ENCODE measurements at regions not wholly inside any gene's neighbourhood (a gene's known extent, or its start where the extent isn't known, plus 50 kb on each side); places are given as distances from the start of the nearest gene placed in this dataset.

DNA sequence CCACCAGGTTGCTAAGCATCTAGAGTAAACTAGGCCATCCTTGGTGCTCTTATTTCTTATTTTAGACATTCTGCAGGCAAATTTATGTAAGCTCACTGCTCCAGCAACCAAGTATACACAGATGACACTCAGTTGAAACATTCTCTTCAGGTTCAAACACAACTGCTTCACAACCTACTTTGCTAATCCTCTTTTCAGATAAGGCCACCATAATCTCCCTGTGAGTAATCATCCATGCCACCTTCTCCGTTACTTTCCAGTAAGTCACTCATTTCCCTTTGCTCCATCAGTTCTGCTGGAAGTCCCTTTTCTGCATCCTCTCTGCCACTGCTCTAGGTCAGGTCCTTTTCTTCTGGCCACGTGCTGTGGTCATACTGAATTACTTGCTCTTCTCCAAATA lies 120.2 kb upstream of the WDFY3 start:
- ATAC-seq: no peak
- TF ChIP-seq ZNF70 (CRISPR knock-in tag; IDR thresholded peaks at IDR 0.05) (no peak), RARB (CRISPR knock-in tag; IDR thresholded peaks at IDR 0.05) (no peak), PPARA (CRISPR knock-in tag; IDR thresholded peaks at IDR 0.05; ENCODE audit: borderline replicate concordance) (no peak)

- no peak for ATAC-seq
- no peak for TF ChIP-seq ZNF70 (CRISPR knock-in tag; IDR thresholded peaks at IDR 0.05)
- no peak for TF ChIP-seq ARNTL (CRISPR knock-in tag; IDR thresholded peaks at IDR 0.05; ENCODE audit: borderline replicate concordance, low read depth)
- no peak for TF ChIP-seq ZNF8 (CRISPR knock-in tag; IDR thresholded peaks at IDR 0.05)
- TF ChIP-seq, protein P1, sequence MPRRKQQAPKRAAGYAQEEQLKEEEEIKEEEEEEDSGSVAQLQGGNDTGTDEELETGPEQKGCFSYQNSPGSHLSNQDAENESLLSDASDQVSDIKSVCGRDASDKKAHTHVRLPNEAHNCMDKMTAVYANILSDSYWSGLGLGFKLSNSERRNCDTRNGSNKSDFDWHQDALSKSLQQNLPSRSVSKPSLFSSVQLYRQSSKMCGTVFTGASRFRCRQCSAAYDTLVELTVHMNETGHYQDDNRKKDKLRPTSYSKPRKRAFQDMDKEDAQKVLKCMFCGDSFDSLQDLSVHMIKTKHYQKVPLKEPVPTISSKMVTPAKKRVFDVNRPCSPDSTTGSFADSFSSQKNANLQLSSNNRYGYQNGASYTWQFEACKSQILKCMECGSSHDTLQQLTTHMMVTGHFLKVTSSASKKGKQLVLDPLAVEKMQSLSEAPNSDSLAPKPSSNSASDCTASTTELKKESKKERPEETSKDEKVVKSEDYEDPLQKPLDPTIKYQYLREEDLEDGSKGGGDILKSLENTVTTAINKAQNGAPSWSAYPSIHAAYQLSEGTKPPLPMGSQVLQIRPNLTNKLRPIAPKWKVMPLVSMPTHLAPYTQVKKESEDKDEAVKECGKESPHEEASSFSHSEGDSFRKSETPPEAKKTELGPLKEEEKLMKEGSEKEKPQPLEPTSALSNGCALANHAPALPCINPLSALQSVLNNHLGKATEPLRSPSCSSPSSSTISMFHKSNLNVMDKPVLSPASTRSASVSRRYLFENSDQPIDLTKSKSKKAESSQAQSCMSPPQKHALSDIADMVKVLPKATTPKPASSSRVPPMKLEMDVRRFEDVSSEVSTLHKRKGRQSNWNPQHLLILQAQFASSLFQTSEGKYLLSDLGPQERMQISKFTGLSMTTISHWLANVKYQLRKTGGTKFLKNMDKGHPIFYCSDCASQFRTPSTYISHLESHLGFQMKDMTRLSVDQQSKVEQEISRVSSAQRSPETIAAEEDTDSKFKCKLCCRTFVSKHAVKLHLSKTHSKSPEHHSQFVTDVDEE (CRISPR knock-in tag; IDR thresholded peaks at IDR 0.05): no peak
- TF ChIP-seq ESRRG (CRISPR knock-in tag; IDR thresholded peaks at IDR 0.05): no peak
- TF ChIP-seq, protein P2, sequence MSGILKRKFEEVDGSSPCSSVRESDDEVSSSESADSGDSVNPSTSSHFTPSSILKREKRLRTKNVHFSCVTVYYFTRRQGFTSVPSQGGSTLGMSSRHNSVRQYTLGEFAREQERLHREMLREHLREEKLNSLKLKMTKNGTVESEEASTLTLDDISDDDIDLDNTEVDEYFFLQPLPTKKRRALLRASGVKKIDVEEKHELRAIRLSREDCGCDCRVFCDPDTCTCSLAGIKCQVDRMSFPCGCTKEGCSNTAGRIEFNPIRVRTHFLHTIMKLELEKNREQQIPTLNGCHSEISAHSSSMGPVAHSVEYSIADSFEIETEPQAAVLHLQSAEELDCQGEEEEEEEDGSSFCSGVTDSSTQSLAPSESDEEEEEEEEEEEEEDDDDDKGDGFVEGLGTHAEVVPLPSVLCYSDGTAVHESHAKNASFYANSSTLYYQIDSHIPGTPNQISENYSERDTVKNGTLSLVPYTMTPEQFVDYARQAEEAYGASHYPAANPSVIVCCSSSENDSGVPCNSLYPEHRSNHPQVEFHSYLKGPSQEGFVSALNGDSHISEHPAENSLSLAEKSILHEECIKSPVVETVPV (CRISPR knock-in tag; IDR thresholded peaks at IDR 0.05): no peak
- TF ChIP-seq ISL1 (CRISPR knock-in tag; IDR thresholded peaks at IDR 0.05): no peak
- TF ChIP-seq ZC3H10 (CRISPR knock-in tag; IDR thresholded peaks at IDR 0.05): no peak
- TF ChIP-seq BACH2 (CRISPR knock-in tag; IDR thresholded peaks at IDR 0.05; ENCODE audit: borderline replicate concordance): no peak
- TF ChIP-seq ZFP30 (CRISPR knock-in tag; IDR thresholded peaks at IDR 0.05): no peak
- TF ChIP-seq CREB5 (CRISPR knock-in tag; IDR thresholded peaks at IDR 0.05; ENCODE audit: low read depth): no peak
- no peak for TF ChIP-seq PPARA (CRISPR knock-in tag; IDR thresholded peaks at IDR 0.05; ENCODE audit: borderline replicate concordance)
- no peak for TF ChIP-seq TOX (CRISPR knock-in tag; IDR thresholded peaks at IDR 0.05; ENCODE audit: borderline replicate concordance)
- no peak for TF ChIP-seq OSR1 (CRISPR knock-in tag; IDR thresholded peaks at IDR 0.05)
- TF ChIP-seq, protein P3, sequence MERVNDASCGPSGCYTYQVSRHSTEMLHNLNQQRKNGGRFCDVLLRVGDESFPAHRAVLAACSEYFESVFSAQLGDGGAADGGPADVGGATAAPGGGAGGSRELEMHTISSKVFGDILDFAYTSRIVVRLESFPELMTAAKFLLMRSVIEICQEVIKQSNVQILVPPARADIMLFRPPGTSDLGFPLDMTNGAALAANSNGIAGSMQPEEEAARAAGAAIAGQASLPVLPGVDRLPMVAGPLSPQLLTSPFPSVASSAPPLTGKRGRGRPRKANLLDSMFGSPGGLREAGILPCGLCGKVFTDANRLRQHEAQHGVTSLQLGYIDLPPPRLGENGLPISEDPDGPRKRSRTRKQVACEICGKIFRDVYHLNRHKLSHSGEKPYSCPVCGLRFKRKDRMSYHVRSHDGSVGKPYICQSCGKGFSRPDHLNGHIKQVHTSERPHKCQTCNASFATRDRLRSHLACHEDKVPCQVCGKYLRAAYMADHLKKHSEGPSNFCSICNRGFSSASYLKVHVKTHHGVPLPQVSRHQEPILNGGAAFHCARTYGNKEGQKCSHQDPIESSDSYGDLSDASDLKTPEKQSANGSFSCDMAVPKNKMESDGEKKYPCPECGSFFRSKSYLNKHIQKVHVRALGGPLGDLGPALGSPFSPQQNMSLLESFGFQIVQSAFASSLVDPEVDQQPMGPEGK (CRISPR knock-in tag; IDR thresholded peaks at IDR 0.05; ENCODE audit: borderline replicate concordance): no peak
- no peak for TF ChIP-seq SNAI2 (CRISPR knock-in tag; IDR thresholded peaks at IDR 0.05)
- no peak for TF ChIP-seq RARB (CRISPR knock-in tag; IDR thresholded peaks at IDR 0.05)
Observed at GRCh38 chr4:85092536-85092935, 126.0 kb upstream of the WDFY3 start.

DNA sequence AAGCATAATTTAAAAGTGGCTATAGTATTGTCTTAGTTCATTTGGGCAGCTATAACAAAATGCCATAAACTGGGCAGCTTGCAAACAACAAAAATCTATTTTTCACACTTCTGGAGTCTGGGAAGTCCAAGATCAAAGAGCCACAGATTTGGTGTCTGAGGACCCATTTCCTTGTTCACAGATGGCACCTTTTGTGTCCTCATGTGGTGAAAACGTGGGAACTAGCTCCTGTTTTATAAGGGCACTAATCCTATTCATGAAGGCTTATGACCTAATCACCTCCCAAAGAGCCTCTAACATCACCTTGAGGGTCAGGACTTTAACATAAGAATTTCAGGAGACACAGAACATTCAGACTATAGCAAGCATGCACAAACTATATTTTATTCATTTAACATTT lies 126.5 kb upstream of the WDFY3 start:
- no peak for TF ChIP-seq ZC3H10 (CRISPR knock-in tag; IDR thresholded peaks at IDR 0.05)
- TF ChIP-seq ARNTL (CRISPR knock-in tag; IDR thresholded peaks at IDR 0.05; ENCODE audit: borderline replicate concordance, low read depth): no peak
- TF ChIP-seq ZNF565 (CRISPR knock-in tag; conservative IDR thresholded peaks at IDR 0.05; ENCODE audit: low read depth): no peak
- TF ChIP-seq, protein P2 (CRISPR knock-in tag; IDR thresholded peaks at IDR 0.05): no peak
- TF ChIP-seq PPARA (CRISPR knock-in tag; IDR thresholded peaks at IDR 0.05; ENCODE audit: borderline replicate concordance): no peak
- no peak for TF ChIP-seq GLIS3 (CRISPR knock-in tag; IDR thresholded peaks at IDR 0.05)
- no peak for TF ChIP-seq ZNF8 (CRISPR knock-in tag; IDR thresholded peaks at IDR 0.05)
- TF ChIP-seq BACH2 (CRISPR knock-in tag; IDR thresholded peaks at IDR 0.05; ENCODE audit: borderline replicate concordance): no peak
- no peak for TF ChIP-seq OSR1 (CRISPR knock-in tag; IDR thresholded peaks at IDR 0.05)
- TF ChIP-seq SNAI2 (CRISPR knock-in tag; IDR thresholded peaks at IDR 0.05): no peak
- no peak for TF ChIP-seq CSDC2 (CRISPR knock-in tag; IDR thresholded peaks at IDR 0.05)
- no peak for TF ChIP-seq CREB5 (CRISPR knock-in tag; IDR thresholded peaks at IDR 0.05; ENCODE audit: low read depth)
- TF ChIP-seq, protein P3 (CRISPR knock-in tag; IDR thresholded peaks at IDR 0.05; ENCODE audit: borderline replicate concordance): no peak
- TF ChIP-seq RARB (CRISPR knock-in tag; IDR thresholded peaks at IDR 0.05): no peak
- TF ChIP-seq TOX (CRISPR knock-in tag; IDR thresholded peaks at IDR 0.05; ENCODE audit: borderline replicate concordance): no peak
- TF ChIP-seq, protein P1 (CRISPR knock-in tag; IDR thresholded peaks at IDR 0.05): no peak
- no peak for ATAC-seq
